ENCODE measurements at regions not wholly inside any gene's neighbourhood (a gene's known extent, or its start where the extent isn't known, plus 50 kb on each side); places are given as distances from the start of the nearest gene placed in this dataset.

DNA sequence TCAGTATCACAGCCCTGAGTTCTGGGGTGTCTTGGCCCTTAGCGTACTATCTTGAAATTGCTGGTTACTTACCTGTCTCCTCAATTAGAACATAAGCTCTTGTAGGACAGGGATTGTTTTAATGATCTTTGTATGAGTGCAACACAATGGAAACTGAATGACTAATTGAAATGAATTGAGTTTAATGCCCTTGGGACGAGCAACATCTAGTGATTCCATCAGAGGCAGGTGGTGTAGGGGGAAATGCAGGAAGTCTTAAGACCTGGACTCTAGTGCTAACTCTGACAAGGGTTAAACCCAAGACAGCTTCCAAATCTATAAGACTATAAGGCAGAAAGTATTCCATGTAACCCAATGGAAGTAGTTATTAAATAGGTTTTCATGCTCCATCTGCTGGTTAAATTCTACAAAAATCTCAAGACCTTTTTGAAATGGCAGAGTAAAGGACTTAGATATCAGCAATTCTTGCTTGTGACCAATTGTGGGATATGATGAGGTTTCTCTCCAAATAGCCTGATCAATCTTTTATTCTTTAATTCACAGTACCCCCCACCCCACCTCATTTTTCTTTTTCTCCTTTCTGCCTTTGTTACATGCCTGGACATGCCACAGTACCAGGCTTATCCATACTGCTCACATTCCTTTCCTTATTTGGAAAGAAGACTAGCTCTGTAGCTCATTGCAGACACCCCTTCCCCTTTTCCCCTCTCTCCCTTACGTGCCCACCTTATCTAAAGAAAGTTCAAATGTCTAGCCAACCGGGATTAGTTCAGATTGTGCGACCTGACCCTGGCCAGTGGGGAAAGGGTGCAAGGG is 340.8 kb downstream of the PAPSS1 start:
- no peak overlapping the region for H3K27ac ChIP-seq (replicated peaks)
- DNase-seq (ENCODE audit: low read depth in 1 of 2, low spot score in 1 of 2) = no peak
- H3K4me3 ChIP-seq (replicated peaks; ENCODE audit: insufficient read depth, low read length) = no peak overlapping the region
- no peaks in the 10 kb centered on the region for H3K27me3 ChIP-seq (ENCODE audit: insufficient read depth, poor library complexity, severe bottlenecking)
- TF ChIP-seq REST (IDR thresholded peaks at IDR 0.05; ENCODE audit: insufficient replicate concordance, low read depth) = no peak

GRCh38 chr4:107376293-107376692 is 340.2 kb upstream of the DKK2 start:
- no peak for TF ChIP-seq SPI1 (IDR thresholded peaks at IDR 0.05; ENCODE audit: borderline replicate concordance, low read depth)
- TF ChIP-seq REST (IDR thresholded peaks at IDR 0.05; ENCODE audit: insufficient replicate concordance, low read depth) = no peak
- TF ChIP-seq GABPA (IDR thresholded peaks at IDR 0.05; ENCODE audit: low read depth) = no peak
- no peak for TF ChIP-seq POLR2AphosphoS5 (IDR thresholded peaks at IDR 0.05; ENCODE audit: low read depth)
- TF ChIP-seq, protein P1, sequence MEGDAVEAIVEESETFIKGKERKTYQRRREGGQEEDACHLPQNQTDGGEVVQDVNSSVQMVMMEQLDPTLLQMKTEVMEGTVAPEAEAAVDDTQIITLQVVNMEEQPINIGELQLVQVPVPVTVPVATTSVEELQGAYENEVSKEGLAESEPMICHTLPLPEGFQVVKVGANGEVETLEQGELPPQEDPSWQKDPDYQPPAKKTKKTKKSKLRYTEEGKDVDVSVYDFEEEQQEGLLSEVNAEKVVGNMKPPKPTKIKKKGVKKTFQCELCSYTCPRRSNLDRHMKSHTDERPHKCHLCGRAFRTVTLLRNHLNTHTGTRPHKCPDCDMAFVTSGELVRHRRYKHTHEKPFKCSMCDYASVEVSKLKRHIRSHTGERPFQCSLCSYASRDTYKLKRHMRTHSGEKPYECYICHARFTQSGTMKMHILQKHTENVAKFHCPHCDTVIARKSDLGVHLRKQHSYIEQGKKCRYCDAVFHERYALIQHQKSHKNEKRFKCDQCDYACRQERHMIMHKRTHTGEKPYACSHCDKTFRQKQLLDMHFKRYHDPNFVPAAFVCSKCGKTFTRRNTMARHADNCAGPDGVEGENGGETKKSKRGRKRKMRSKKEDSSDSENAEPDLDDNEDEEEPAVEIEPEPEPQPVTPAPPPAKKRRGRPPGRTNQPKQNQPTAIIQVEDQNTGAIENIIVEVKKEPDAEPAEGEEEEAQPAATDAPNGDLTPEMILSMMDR (IDR thresholded peaks at IDR 0.05; ENCODE audit: insufficient read depth, low read length) = no peak
- no peak for DNase-seq (ENCODE audit: low read depth in 1 of 2, low spot score in 1 of 2)
- H3K27me3 ChIP-seq (ENCODE audit: insufficient read depth, poor library complexity, severe bottlenecking) = no peaks in the 10 kb centered on the region
- H3K4me3 ChIP-seq (replicated peaks; ENCODE audit: insufficient read depth, low read length) = no peak overlapping the region
- no peak overlapping the region for H3K27ac ChIP-seq (replicated peaks)

- TF ChIP-seq GABPA (IDR thresholded peaks at IDR 0.05; ENCODE audit: low read depth) (no peak), REST (IDR thresholded peaks at IDR 0.05; ENCODE audit: insufficient replicate concordance, low read depth) (no peak), SPI1 (IDR thresholded peaks at IDR 0.05; ENCODE audit: borderline replicate concordance, low read depth) (no peak), POLR2AphosphoS5 (IDR thresholded peaks at IDR 0.05; ENCODE audit: low read depth) (no peak)
- TF ChIP-seq, protein P1 (IDR thresholded peaks at IDR 0.05; ENCODE audit: insufficient read depth, low read length) = no peak
- Histone ChIP-seq H3K27me3 (ENCODE audit: insufficient read depth, poor library complexity, severe bottlenecking) (no peaks in the 10 kb centered on the region), H3K27ac (replicated peaks) (no peak overlapping the region), H3K4me3 (replicated peaks; ENCODE audit: insufficient read depth, low read length) (no peak overlapping the region)
- no peak for DNase-seq (ENCODE audit: low read depth in 1 of 2, low spot score in 1 of 2)
These were observed 330.8 kb upstream of the DKK2 start for GRCh38 chr4:107366900-107367299.
